GM12878 (cell line): ENCODE measurements at regions not wholly inside any gene's neighbourhood (a gene's known extent, or its start where the extent isn't known, plus 50 kb on each side); places are given as distances from the start of the nearest gene placed in this dataset.
A peak's percentile ranks its signal among the peaks of the same experiment; 100 is the strongest.

Source experiments
- ATAC-seq: fragments of 200-7000 bp; cut with Tn5 transposase; 3 replicates; pipeline ENCODE4 v1.9.1; 2020; ENCODE audit warnings: mild to moderate bottlenecking, moderate library complexity
- BruUV-seq: library from RNA; stranded (reverse); fragments of 400-500 nt; replicated peaks from 2 replicates; lab custom pipeline; 2021; lab: Mats Ljungman, UMichigan
- CTCF ChIA-PET: fragments of 300-600 bp; sonication (Branson Sonifier 250); formaldehyde crosslinking; extraction: SDS; loops from one replicate; lab custom pipeline; 2021; ENCODE audit warnings: inconsistent platforms; lab: Yijun Ruan, JAX
- POLR2A ChIA-PET: fragments of 350-600 bp; formaldehyde crosslinking; extraction: SDS; loops from one replicate; lab custom pipeline; 2021; ENCODE audit warnings: inconsistent platforms; lab: Charles Lee
- RAD21 ChIA-PET: fragments of 300-600 bp; sonication (Branson Sonifier 250); formaldehyde crosslinking; loops from one replicate; lab custom pipeline; 2023; ENCODE audit warnings: antibody characterized with exemption; ENCODE audit not compliant: unreplicated experiment; lab: Charles Lee
- SMC1A ChIA-PET: fragments of 300-600 bp; sonication (Branson Sonifier 250); formaldehyde crosslinking; loops from one replicate; lab custom pipeline; 2023; ENCODE audit not compliant: unreplicated experiment, uncharacterized antibody; lab: Charles Lee
- DNase-seq: peaks from one replicate; pipeline ENCODE4 v3.0.0-alpha.2; 2011; ENCODE audit warnings: low read depth, low spot score
- FAIRE-seq: peaks from 3 replicates; lab custom pipeline; 2011; peaks lifted over from hg19 to GRCh38; lab: Jason Lieb, UNC
- H2AFZ ChIP-seq: 2 replicates; pipeline ENCODE4 v1.6.0; 2011; ENCODE audit warnings: low read depth, low read length, control low read depth; ENCODE audit not compliant: control insufficient read depth
- H3K27ac ChIP-seq: 2 replicates; pipeline ENCODE4 v1.5.1; 2011; ENCODE audit warnings: control low read depth; ENCODE audit not compliant: control insufficient read depth, insufficient read depth
- H3K27me3 ChIP-seq, 2 experiments: replicated peaks in 1 of 2; 2 replicates each; pipeline versions ENCODE4 v1.6.0 to v1.6.1; 2011; ENCODE audit warnings: low read length in 1 of 2; ENCODE audit not compliant: control insufficient read depth in 2 of 2, insufficient read depth in 2 of 2
- H3K36me3 ChIP-seq, 2 experiments: 2 replicates each; pipeline ENCODE4 v1.5.1; 2011; ENCODE audit warnings: low read length in 1 of 2; ENCODE audit not compliant: control insufficient read depth in 2 of 2, insufficient read depth in 2 of 2
- H3K4me1 ChIP-seq: 2 replicates; pipeline ENCODE4 v1.6.1; 2011; ENCODE audit warnings: mild to moderate bottlenecking, low read length, moderate library complexity, mixed read lengths; ENCODE audit not compliant: control insufficient read depth, insufficient read depth
- H3K4me2 ChIP-seq: 2 replicates; pipeline ENCODE4 v1.6.0; 2011; ENCODE audit warnings: control low read depth; ENCODE audit not compliant: control insufficient read depth, insufficient read depth
- H3K4me3 ChIP-seq: fragments of 200-600 bp; sonication (generic); 2 replicates; pipeline ENCODE4 v1.5.1; 2016
- H3K79me2 ChIP-seq: 2 replicates; pipeline ENCODE4 v1.6.0; 2011; ENCODE audit warnings: low read length; ENCODE audit not compliant: control insufficient read depth, insufficient read depth
- H3K9ac ChIP-seq: 2 replicates; pipeline ENCODE4 v1.8.0; 2011; ENCODE audit warnings: low read length, control low read depth, mixed read lengths; ENCODE audit not compliant: control insufficient read depth, insufficient read depth
- H3K9me3 ChIP-seq: replicated peaks from 3 replicates; pipeline ENCODE4 v1.5.1; 2011; ENCODE audit warnings: mild to moderate bottlenecking, low read length; ENCODE audit not compliant: control insufficient read depth, insufficient read depth
- H4K20me1 ChIP-seq: 2 replicates; pipeline ENCODE4 v1.6.0; 2011; ENCODE audit not compliant: control insufficient read depth, insufficient read depth
- BACH1 ChIP-seq: fragments of 450-650 bp; IDR thresholded peaks from 2 replicates; pipeline ENCODE4 v1.6.1; 2017; ENCODE audit warnings: mild to moderate bottlenecking, borderline replicate concordance
- BCL3 ChIP-seq: IDR thresholded peaks from 2 replicates; pipeline ENCODE4 v1.6.1; 2011; ENCODE audit warnings: borderline replicate concordance, low read depth, mild to moderate bottlenecking, moderate library complexity, low read length; ENCODE audit not compliant: insufficient read depth, poor library complexity, severe bottlenecking
- CHD4 ChIP-seq: fragments of 200-600 bp; sonication (generic); IDR thresholded peaks from 2 replicates; pipeline ENCODE4 v1.6.1; 2016; ENCODE audit warnings: mild to moderate bottlenecking
- REST ChIP-seq: IDR thresholded peaks from 2 replicates; pipeline ENCODE4 v1.6.1; 2012; ENCODE audit warnings: mild to moderate bottlenecking, low read depth, low read length
- SUZ12 ChIP-seq: fragments of 200-600 bp; sonication (generic); IDR thresholded peaks from one replicate; pipeline ENCODE4 v1.6.1; 2018; ENCODE audit warnings: antibody characterized with exemption, mild to moderate bottlenecking; ENCODE audit not compliant: unreplicated experiment
- WGBS: methylation state at CpG from one replicate; pipeline ENCODE4 v1.1.6; 2016; ENCODE audit warnings: low lambda C conversion rate; ENCODE audit not compliant: insufficient replicate concordance, insufficient coverage; ENCODE audit errors: missing lambda C conversion rate; 5-methylcytosine and 5-hydroxymethylcytosine counted together
- in situ Hi-C: fragments of 300-500 bp; cut with MboI; formaldehyde crosslinking; loops from 9 replicates; pipeline ENCODE4 v1.14.3; 2018; ENCODE audit warnings: mixed read lengths
- intact Hi-C: fragments of 100-400 bp; cut with micrococcal nuclease; formaldehyde crosslinking; loops from one replicate; pipeline ENCODE4 v1.14.2; 2022; ENCODE audit not compliant: unreplicated experiment

GRCh38 chr22:26851125-26851524 is 193.7 kb downstream of the MIAT start:
- Histone ChIP-seq H3K27ac (no peak overlapping the region), H3K9ac (no peak overlapping the region), H3K36me3 (no peaks in the 10 kb centered on the region)
- POLR2A ChIA-PET, result no interaction called here
- TF ChIP-seq CHD4, result no peak
- TF ChIP-seq BACH1, result no peak
- TF ChIP-seq SUZ12, result no peak
- TF ChIP-seq, all 136 proteins: peak for 0
- no peaks in the 10 kb centered on the region for H3K27me3 ChIP-seq
- no peaks in the 10 kb centered on the region for H3K79me2 ChIP-seq
- no peak overlapping the region for H2AFZ ChIP-seq
- H3K9me3 ChIP-seq, result no peaks in the 10 kb centered on the region
- ChIA-PET RAD21 (no interaction called here), CTCF (no interaction called here), SMC1A (no interaction called here)
- intact Hi-C loops (no loop called here), in situ Hi-C loops (no loop called here)
- BruUV-seq, result no TSS peak
- no peak overlapping the region for H3K4me2 ChIP-seq
- H3K4me3 ChIP-seq, result no peak overlapping the region
- DNase-seq (no peak), ATAC-seq (no peak), FAIRE-seq (no peak)
- H3K4me1 ChIP-seq, result no peaks in the 10 kb centered on the region
- no peaks in the 10 kb centered on the region for H4K20me1 ChIP-seq
- WGBS, result 0% methylated on average over 1 of the region's 1 CpG

GRCh38 chr22:26852176-26852575 is 194.8 kb downstream of the MIAT start:
- no peaks in the 10 kb centered on the region for H3K27me3 ChIP-seq
- no peaks in the 10 kb centered on the region for H3K79me2 ChIP-seq
- FAIRE-seq (no peak), DNase-seq (no peak), ATAC-seq (no peak)
- no peaks in the 10 kb centered on the region for H3K36me3 ChIP-seq
- in situ Hi-C loops, result no loop called here
- ChIA-PET SMC1A (no interaction called here), POLR2A (no interaction called here), CTCF (no interaction called here), RAD21 (no interaction called here)
- TF ChIP-seq REST (peak; percentile 77), BCL3 (no peak)
- no peak overlapping the region for H3K4me3 ChIP-seq
- H3K9me3 ChIP-seq, result no peaks in the 10 kb centered on the region
- no peak overlapping the region for H3K4me2 ChIP-seq
- WGBS, result 23% methylated on average over 6 of the region's 6 CpGs
- no peaks in the 10 kb centered on the region for H4K20me1 ChIP-seq
- no peak overlapping the region for H3K27ac ChIP-seq
- H3K9ac ChIP-seq, result no peak overlapping the region
- intact Hi-C loops, result no loop called here
- no TSS peak for BruUV-seq
- H2AFZ ChIP-seq, result no peak overlapping the region
- no peaks in the 10 kb centered on the region for H3K4me1 ChIP-seq
